HG03064 (cell line): ENCODE measurements at regions not wholly inside any gene's neighbourhood (a gene's known extent, or its start where the extent isn't known, plus 50 kb on each side); places are given as distances from the start of the nearest gene placed in this dataset.

ENCODE experiments used
- ATAC-seq: cut with Tn5 transposase; IDR thresholded peaks from one replicate; pipeline ENCODE4 v1.9.1; 2021; ENCODE audit warnings: low read depth; ENCODE audit not compliant: unreplicated experiment

DNA sequence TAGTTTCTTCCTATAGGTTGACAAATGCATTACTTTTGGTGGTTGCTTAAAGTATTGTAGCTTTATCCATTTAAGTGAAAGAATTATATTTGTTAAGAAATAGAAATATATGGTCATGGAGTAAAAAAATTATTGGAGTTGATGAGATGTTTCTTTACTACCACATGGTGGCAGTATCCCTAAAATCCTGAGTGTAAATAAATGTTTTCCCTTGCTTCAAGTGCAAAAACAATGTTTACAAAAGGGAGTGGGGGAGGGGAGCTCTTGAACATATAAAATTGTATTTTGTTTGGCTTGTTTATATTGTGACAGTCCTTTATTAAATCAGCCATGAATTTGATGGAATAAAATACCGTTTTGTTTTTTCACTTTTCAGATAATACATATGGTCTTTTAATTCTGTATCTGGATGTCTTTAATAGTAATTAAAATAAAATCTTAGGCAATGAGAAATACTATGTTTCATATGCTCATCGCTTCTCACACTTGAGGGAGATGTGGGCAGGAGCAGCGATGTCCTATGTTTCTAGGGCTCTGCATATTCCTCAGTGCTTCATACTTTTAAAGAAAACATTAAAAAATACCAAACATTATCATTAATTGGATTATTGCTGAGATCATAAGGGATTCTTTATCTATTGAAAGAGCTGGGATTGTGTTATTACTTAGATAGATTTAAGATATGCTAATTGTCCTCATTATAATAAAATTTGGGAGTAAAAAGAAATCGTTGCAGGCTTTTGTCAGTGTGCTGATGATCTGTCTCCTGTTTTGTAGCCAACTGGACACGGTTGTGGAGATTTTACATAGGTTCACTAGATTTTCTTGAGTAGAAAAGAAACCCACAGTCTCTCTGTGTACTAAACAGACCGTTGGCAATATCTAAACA, 349.7 kb downstream of the TUSC7 start:
- no peak for ATAC-seq

DNA sequence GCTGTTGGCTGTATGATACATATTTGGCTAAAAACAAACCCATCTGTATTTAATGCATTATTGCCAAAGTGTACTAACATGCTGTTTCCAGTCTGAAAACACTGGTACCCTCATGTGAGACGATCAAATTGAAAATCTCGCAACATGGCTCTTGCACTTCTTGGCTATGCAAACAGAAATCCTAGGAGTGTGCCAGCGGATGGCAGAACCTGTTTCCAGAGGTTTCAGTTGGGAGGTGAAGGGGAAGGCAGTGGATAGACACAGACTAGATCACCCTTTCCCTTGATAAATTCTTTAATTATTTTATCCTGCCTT, 350.3 kb downstream of the TUSC7 start:
- ATAC-seq, result no peak

DNA sequence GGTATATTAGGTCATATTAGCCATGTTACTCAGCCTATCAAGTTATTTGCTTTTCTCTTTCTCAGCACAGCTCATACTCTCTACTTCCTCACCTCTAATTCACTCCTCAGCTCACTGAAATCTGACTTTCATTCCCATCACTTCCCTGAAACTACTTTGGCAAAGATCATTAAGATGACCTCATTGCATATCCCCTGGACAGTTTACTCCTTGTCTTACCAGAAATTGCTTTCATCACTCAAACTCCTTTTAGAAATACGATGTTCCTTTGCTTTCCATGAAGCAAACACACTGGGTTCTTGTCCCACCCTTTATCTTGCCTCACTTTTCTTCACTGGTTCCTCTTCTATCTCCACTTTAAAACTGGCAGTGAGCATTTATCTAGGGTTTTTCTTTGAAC, 354.4 kb downstream of the TUSC7 start:
- no peak for ATAC-seq

GRCh38 chr3:117068301-117068700, 358.7 kb downstream of the TUSC7 start:
- ATAC-seq, result no peak

DNA sequence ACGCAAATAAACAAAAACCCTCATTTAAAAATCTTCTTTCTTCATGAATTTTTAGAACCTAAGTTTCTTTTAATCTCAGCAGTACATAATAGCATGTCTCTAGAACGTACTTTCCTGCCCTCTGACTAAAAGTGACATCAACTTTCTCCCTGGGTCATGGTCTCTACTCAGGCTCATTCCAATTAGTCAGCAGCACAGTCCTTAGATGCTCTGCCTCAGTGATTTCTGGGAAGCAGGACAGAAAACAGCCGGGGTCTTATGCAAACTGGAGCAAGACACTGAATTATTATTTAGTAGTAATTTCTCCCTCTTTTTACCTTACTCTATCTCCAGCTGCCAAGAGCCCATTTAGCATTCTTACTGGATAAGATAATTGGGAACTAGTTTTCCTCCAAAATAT, 365.2 kb downstream of the TUSC7 start:
- ATAC-seq, result no peak

DNA sequence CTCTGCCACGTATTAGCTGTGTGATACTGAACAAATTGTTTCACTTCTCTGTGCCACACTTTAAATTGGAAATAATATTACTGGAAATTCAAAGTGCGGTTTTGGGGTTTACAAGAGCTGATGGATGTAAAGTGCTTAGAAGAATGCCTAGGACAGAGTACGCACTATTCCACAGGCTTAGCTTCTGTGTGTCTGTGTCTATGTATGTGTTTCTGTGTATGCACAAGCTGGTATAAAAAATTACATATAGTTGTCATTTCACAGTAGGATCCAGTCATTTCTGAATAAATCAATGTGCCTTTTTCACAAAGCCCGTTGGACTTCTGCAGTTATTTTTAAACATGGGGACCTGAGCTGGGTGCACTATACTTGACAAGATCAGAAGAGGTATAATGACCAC, 370.4 kb downstream of the TUSC7 start:
- no peak for ATAC-seq

DNA sequence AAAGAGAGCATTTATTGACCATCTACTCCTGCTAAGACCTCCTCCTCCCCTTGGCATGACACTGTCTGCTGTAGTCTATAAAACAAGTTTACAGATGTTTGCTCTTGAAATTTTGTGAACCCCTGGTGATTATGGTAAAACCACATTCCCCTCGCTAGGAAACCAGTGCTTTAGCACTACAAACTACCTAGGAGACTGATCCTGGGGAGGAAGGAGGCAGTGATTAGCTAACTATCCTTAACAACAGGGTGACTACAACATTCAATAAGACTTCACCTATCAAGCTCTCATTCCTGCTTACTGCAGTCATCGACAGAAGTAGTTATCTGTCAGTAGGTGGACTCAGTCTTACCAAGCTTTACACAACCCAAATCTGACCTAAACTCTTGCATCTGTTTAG, 371.3 kb downstream of the TUSC7 start:
- ATAC-seq, result no peak

DNA sequence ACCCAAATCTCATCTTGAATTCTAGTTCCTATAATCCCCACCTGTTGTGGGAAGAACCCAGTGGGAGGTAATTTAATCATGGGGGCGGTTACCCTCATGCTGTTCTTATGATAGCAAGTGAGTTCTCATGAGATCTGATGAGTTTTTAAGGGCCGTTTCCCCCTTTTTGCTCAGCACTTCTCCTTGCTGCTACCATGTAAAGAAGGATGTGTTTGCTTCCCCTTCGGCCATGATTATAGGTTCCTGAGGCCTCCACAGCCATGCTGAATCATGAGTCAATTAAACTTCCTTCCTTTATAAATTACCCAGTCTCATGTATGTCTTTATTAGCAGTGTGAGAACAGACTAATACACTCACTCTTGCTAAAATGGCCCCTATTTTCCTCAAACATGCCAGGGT, 374.7 kb downstream of the TUSC7 start:
- no peak for ATAC-seq

GRCh38 chr3:117084739-117085270, 375.2 kb downstream of the TUSC7 start:
- no peak for ATAC-seq

GRCh38 chr3:117091676-117092075, 382.1 kb downstream of the TUSC7 start:
- ATAC-seq, result no peak

DNA sequence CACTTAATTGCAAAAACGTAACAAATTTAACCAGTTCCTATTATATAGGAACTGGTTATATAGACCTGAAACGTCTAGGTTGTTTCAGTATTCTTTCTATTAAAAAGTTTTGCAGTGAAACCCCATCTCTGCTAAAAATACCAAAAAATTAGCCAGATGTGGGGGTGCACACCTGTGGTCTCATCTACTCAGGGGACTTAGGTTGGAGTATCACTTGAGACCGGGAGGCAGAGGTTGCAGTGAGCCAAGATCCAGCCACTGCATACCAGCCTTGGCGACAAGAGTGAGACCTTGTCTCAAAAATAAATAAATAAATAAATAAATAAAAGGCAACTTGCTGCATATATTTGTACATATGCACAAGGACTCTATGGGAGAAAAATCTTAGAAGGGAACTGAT, 387.0 kb downstream of the TUSC7 start:
- ATAC-seq, result no peak

DNA sequence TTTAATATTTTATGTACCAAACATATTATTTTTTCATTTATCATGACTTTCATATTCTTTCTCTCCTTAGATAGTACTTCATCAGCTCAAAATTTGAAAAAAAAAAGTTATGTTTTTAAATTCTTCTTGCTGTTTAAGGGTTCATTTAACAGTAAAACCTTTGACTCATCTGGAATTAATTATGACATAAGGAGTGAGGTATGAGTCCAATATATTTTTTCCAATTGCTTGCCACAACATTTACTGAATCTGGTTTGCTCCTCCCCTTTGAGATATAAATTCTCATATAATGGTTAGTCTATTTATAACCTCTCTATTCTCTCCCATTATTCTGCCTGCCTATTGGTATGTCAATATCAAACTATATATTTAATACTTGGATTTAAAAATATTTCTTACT, 387.8 kb downstream of the TUSC7 start:
- ATAC-seq, result no peak

- ATAC-seq, result no peak
These were observed 392.1 kb downstream of the TUSC7 start for GRCh38 chr3:117101697-117102096.

- ATAC-seq, result no peak
These were observed 392.8 kb downstream of the TUSC7 start for GRCh38 chr3:117102426-117102825.

GRCh38 chr3:117103675-117104074, 394.1 kb downstream of the TUSC7 start:
- ATAC-seq, result no peak

DNA sequence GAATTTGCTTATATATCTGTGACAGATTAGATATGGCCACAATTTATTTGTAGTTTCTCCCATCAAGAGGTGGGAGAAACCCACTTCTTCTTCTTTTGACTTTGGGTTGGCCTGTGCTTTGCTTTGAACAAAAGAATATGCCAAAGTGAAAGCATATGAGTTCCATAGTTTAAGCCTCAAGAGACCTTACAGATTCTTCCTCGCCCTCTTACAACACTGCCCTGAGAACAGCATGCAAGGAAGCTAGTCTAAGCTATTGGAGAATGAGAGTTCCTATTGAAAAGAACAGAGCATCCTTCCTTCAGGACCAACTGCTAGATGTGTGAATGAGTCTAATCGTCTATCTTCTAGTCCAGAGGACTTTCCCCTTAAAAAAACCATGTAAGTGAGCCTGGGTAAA, 394.8 kb downstream of the TUSC7 start:
- ATAC-seq, result no peak

GRCh38 chr3:117104792-117105191, 395.2 kb downstream of the TUSC7 start:
- no peak for ATAC-seq

DNA sequence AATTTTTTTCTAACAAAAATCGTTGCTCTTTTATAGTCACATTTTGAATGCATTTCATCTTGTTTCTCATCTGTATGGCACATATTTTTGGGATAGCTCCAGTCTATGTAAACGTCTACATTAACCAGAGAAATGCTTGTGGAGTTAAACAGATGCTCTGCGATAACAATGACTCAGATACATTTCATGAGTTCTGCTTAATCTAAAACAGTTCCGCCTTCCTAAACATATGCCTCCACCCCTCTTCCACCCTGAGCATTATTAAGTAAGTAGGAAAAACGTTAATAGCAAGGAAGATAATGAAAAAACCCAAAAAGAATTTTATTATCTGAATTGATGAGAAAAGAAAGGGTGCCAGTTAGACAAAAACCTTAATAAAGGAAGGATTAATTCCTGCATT, 396.1 kb downstream of the TUSC7 start:
- no peak for ATAC-seq

DNA sequence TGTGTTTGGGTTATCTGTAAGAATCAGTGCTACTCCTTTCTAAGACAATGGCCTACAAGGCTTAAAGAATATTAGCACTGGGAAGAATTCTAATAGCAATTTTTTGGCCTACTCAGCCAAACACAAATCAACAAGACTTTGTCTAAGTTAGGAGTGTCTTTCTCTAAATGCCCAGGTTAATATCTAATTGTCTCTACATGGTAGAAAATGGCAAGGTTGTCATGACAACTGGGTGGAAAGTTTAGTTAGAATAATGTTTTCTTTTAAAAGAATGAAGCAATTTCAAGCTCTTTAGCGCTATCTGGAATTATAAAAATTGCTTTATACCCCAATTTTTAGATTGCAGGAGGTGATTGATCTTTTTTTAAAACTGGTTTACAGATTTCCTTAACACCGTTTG, 396.8 kb downstream of the TUSC7 start:
- no peak for ATAC-seq

DNA sequence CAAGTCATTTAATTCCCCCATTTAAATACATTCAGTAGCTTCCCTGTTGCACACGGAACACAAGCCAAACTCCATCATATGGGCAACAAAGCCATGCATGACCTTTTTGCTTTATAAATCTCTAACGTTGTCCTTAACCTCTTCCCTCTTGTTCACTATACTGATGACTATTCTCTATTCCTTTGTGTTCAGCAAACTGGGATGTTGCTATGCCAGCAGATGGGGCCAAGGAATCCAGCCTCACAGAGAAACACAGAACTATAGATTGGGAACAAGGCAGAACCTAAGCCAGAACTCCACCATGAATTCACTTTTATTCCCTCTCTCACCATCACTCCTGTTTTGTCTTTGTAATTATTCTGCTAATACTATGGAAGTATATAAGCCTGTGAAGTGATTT, 398.4 kb downstream of the TUSC7 start:
- ATAC-seq, result no peak

- no peak for ATAC-seq
These were observed 399.6 kb downstream of the TUSC7 start for GRCh38 chr3:117109178-117109577.

DNA sequence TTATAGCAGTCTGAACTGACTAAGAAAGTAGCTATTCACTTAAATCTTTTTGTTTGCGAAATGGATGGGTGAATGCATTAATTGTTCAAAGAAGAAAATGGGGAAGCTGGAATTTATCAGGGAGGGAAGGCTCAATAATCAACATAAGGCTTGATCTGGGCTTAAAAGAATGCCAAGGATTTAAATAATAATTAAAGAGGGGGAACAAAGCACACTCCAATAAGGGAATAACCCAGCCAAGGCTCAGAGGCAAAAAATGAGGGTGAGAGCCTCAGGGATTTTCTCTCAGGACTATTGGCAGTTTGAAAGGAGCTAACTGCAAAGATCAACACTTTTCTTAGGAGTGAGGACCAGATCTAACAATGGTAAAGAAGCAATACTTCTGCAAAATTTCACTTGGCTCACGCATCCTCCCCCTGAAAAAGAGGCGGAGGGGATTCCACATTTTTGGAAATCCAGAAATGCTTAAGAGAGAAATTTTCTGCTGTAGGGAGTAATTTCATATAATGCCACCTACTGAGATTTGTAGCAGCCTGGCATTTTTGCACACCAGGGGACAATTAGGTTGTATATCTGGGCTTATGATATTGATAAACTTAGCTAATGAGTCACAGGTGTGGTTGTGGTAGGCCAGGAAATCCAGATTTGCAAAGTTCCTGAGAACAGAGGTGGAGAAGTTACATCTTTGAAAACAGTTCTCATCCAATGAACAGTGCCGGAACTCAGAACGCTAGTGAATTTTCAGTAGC, 405.1 kb downstream of the TUSC7 start:
- no peak for ATAC-seq
